CD14-positive monocyte (primary cell): ENCODE measurements at regions not wholly inside any gene's neighbourhood (a gene's known extent, or its start where the extent isn't known, plus 50 kb on each side); places are given as distances from the start of the nearest gene placed in this dataset.

Experiments
- DNase-seq, 3 donors: peaks; one replicate each; pipeline ENCODE4 v3.0.0-alpha.2; 2011 to 2022
- H2AFZ ChIP-seq: 2 replicates; pipeline ENCODE4 v1.6.0; 2012; ENCODE audit warnings: mild to moderate bottlenecking, low read depth, low read length, inconsistent platforms; ENCODE audit not compliant: insufficient read depth, poor library complexity, severe bottlenecking
- H3K27ac ChIP-seq, 2 donors: 1 replicate in 1 of 2; 2 replicates in 1 of 2; pipeline ENCODE4 v1.5.1; 2012 to 2013; ENCODE audit warnings: low read length in 2 of 2, control low read depth in 1 of 2, inconsistent platforms in 1 of 2, low read depth in 1 of 2, mild to moderate bottlenecking in 1 of 2
- H3K27me3 ChIP-seq, 2 donors: one replicate each; pipeline versions ENCODE4 v1.6.0 to v1.6.1; 2011 to 2013; ENCODE audit warnings: low read length in 2 of 2; ENCODE audit not compliant: control insufficient read depth in 2 of 2, insufficient read depth in 2 of 2
- H3K36me3 ChIP-seq, 2 donors: replicated peaks in 1 of 2; 1 replicate in 1 of 2; 2 replicates in 1 of 2; pipeline versions ENCODE4 v1.5.1 to v1.6.1; 2012 to 2013; ENCODE audit warnings: low read length in 2 of 2, control low read depth in 1 of 2, inconsistent platforms in 1 of 2, mild to moderate bottlenecking in 1 of 2; ENCODE audit not compliant: insufficient read depth in 2 of 2, control insufficient read depth in 1 of 2
- H3K4me1 ChIP-seq, 2 donors: 1 replicate in 1 of 2; 2 replicates in 1 of 2; pipeline versions ENCODE4 v1.5.1 to v1.6.1; 2012 to 2013; ENCODE audit warnings: low read length in 2 of 2, control low read depth in 1 of 2, inconsistent platforms in 1 of 2, mild to moderate bottlenecking in 1 of 2, moderate library complexity in 1 of 2; ENCODE audit not compliant: insufficient read depth in 2 of 2, control insufficient read depth in 1 of 2
- H3K4me2 ChIP-seq: replicated peaks from 2 replicates; pipeline ENCODE3; 2012; ENCODE audit warnings: low read length, moderate library complexity, mild to moderate bottlenecking; ENCODE audit not compliant: poor library complexity, severe bottlenecking; ENCODE audit errors: extremely low read depth
- H3K4me3 ChIP-seq, 3 experiments: fragments of 200-600 bp in 1 of 3; sonication (generic) in 1 of 3; replicated peaks in 1 of 3; 1 replicate in 2 of 3; 2 replicates in 1 of 3; pipeline ENCODE4 v1.5.1; 2011 to 2013; ENCODE audit warnings: low read length in 3 of 3, mild to moderate bottlenecking in 3 of 3, control low read depth in 2 of 3, low read depth in 2 of 3, inconsistent platforms in 1 of 3, moderate library complexity in 1 of 3
- H3K79me2 ChIP-seq: 2 replicates; pipeline ENCODE4 v1.6.0; 2012; ENCODE audit warnings: mild to moderate bottlenecking, control low read depth, inconsistent platforms, low read length, moderate library complexity; ENCODE audit not compliant: insufficient read depth
- H3K9ac ChIP-seq: 2 replicates; pipeline ENCODE4 v1.6.0; 2017; ENCODE audit warnings: low read length, mild to moderate bottlenecking; ENCODE audit not compliant: insufficient read depth, poor library complexity, severe bottlenecking
- H3K9me3 ChIP-seq, 2 donors: replicated peaks in 1 of 2; 1 replicate in 1 of 2; 2 replicates in 1 of 2; pipeline versions ENCODE4 v1.5.1 to v1.6.1; 2012 to 2013; ENCODE audit warnings: low read length in 2 of 2, control low read depth in 1 of 2; ENCODE audit not compliant: control insufficient read depth in 1 of 2, insufficient read depth in 1 of 2
- H4K20me1 ChIP-seq: 2 replicates; pipeline ENCODE4 v1.6.0; 2012; ENCODE audit warnings: mild to moderate bottlenecking, low read length, control low read depth, moderate library complexity; ENCODE audit not compliant: insufficient read depth
- H3K27ac Mint-ChIP-seq, 7 donors: one replicate each; pipeline ENCODE4 v1.8.0; 2020; ENCODE audit warnings: mild to moderate bottlenecking in 7 of 7, mixed read lengths in 7 of 7, moderate library complexity in 6 of 7, inconsistent platforms in 2 of 7
- H3K27me3 Mint-ChIP-seq, 3 donors: one replicate each; pipeline ENCODE4 v1.8.0; 2021 to 2022; ENCODE audit warnings: low read depth in 3 of 3, mild to moderate bottlenecking in 3 of 3, mixed read lengths in 3 of 3, moderate library complexity in 3 of 3, inconsistent platforms in 1 of 3
- H3K36me3 Mint-ChIP-seq, 2 donors: one replicate each; pipeline ENCODE4 v1.8.0; 2020; ENCODE audit warnings: mixed read lengths in 2 of 2, inconsistent platforms in 1 of 2, mild to moderate bottlenecking in 1 of 2
- H3K4me1 Mint-ChIP-seq: one replicate; pipeline ENCODE4 v1.8.0; 2020; ENCODE audit warnings: mild to moderate bottlenecking, mixed read lengths
- H3K4me3 Mint-ChIP-seq, 2 donors: one replicate each; pipeline ENCODE4 v1.8.0; 2020; ENCODE audit warnings: mild to moderate bottlenecking in 2 of 2, mixed read lengths in 2 of 2, moderate library complexity in 1 of 2
- H3K9me3 Mint-ChIP-seq, 7 donors: one replicate each; pipeline ENCODE4 v1.8.0; 2020 to 2022; ENCODE audit warnings: mixed read lengths in 7 of 7, mild to moderate bottlenecking in 6 of 7, moderate library complexity in 6 of 7, inconsistent platforms in 2 of 7
- WGBS: methylation state at CpG from one replicate; pipeline ENCODE4 v1.1.5; 2013; ENCODE audit warnings: missing lambda C conversion rate; ENCODE audit not compliant: insufficient coverage; 5-methylcytosine and 5-hydroxymethylcytosine counted together
- intact Hi-C, 2 donors: fragments of 100-400 bp; cut with micrococcal nuclease; formaldehyde crosslinking; loops; one replicate each; pipeline versions ENCODE4 v1.15.0 to v1.15.1; 2023
- TF ChIP-seq, protein P1 (sequence below): fragments of 200-600 bp; IDR thresholded peaks from one replicate; pipeline ENCODE4 v1.8.0; 2022; ENCODE audit warnings: antibody characterized with exemption, mild to moderate bottlenecking

DNA sequence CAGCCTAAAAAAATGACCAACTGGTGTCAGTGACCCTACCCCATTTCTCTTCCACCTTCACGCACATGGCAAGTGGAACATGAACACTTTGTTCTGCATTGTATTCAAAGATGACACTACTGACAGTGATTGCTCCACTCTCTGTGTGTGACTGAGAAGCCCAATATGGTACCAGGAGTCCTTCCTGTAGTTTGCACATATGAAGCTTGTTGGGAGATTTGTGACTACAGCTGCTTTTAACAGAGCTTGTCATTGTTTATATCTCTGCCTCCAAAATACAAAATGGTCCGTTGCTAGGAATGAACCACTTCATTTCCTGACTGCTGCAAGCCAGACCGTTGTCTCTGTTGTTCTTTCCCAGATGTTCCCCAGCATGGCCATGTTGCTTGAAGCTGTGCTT is 140.3 kb upstream of the TCF21 start:
- H3K4me3 Mint-ChIP-seq = no peak overlapping the region
- H3K36me3 Mint-ChIP-seq = no peaks in the 10 kb centered on the region
- H3K27me3 Mint-ChIP-seq = peaks cover 0 to 2% (median 0%) of the 10 kb centered on the region in 3 donors
- Histone ChIP-seq H3K27ac (no peak overlapping the region), H3K79me2 (no peaks in the 10 kb centered on the region), H4K20me1 (no peaks in the 10 kb centered on the region), H3K9ac (no peak overlapping the region), H2AFZ (no peak overlapping the region), H3K27me3 (no peaks in the 10 kb centered on the region), H3K4me2 (no peak overlapping the region), H3K4me3 (no peak overlapping the region), H3K9me3 (no peaks in the 10 kb centered on the region), H3K36me3 (no peaks in the 10 kb centered on the region), H3K4me1 (no peaks in the 10 kb centered on the region)
- TF ChIP-seq, protein P1, sequence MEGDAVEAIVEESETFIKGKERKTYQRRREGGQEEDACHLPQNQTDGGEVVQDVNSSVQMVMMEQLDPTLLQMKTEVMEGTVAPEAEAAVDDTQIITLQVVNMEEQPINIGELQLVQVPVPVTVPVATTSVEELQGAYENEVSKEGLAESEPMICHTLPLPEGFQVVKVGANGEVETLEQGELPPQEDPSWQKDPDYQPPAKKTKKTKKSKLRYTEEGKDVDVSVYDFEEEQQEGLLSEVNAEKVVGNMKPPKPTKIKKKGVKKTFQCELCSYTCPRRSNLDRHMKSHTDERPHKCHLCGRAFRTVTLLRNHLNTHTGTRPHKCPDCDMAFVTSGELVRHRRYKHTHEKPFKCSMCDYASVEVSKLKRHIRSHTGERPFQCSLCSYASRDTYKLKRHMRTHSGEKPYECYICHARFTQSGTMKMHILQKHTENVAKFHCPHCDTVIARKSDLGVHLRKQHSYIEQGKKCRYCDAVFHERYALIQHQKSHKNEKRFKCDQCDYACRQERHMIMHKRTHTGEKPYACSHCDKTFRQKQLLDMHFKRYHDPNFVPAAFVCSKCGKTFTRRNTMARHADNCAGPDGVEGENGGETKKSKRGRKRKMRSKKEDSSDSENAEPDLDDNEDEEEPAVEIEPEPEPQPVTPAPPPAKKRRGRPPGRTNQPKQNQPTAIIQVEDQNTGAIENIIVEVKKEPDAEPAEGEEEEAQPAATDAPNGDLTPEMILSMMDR = no peak
- H3K4me1 Mint-ChIP-seq = no peaks in the 10 kb centered on the region
- H3K9me3 Mint-ChIP-seq = peaks cover 0 to 3% (median 0%) of the 10 kb centered on the region in 7 donors
- intact Hi-C loops = no loop called here
- no peak overlapping the region for H3K27ac Mint-ChIP-seq
- no peak for DNase-seq
- WGBS = no CpG with 5 or more reads among the region's 3 CpGs

- no peaks in the 10 kb centered on the region for H4K20me1 ChIP-seq
- no peak overlapping the region for H3K9ac ChIP-seq
- DNase-seq = no peak
- H3K9me3 Mint-ChIP-seq = peaks cover 0 to 3% (median 0%) of the 10 kb centered on the region in 7 donors
- peaks cover 0 to 2% (median 0%) of the 10 kb centered on the region in 3 donors for H3K27me3 Mint-ChIP-seq
- TF ChIP-seq, protein P1 = no peak
- H3K36me3 ChIP-seq = no peaks in the 10 kb centered on the region
- no peaks in the 10 kb centered on the region for H3K9me3 ChIP-seq
- no peaks in the 10 kb centered on the region for H3K36me3 Mint-ChIP-seq
- H3K4me2 ChIP-seq = no peak overlapping the region
- H3K4me1 Mint-ChIP-seq = no peaks in the 10 kb centered on the region
- no peaks in the 10 kb centered on the region for H3K27me3 ChIP-seq
- H3K27ac Mint-ChIP-seq = no peak overlapping the region
- no peaks in the 10 kb centered on the region for H3K4me1 ChIP-seq
- no peak overlapping the region for H3K4me3 Mint-ChIP-seq
- no peak overlapping the region for H3K27ac ChIP-seq
- no peak overlapping the region for H2AFZ ChIP-seq
- H3K79me2 ChIP-seq = no peaks in the 10 kb centered on the region
- intact Hi-C loops = no loop called here
- H3K4me3 ChIP-seq = no peak overlapping the region
- WGBS = 89% methylated on average over 5 of the region's 5 CpGs
These were observed 139.5 kb upstream of the TCF21 start for GRCh38 chr6:133749427-133749826.
